ENCODE measurements at regions not wholly inside any gene's neighbourhood (a gene's known extent, or its start where the extent isn't known, plus 50 kb on each side); places are given as distances from the start of the nearest gene placed in this dataset.

DNA sequence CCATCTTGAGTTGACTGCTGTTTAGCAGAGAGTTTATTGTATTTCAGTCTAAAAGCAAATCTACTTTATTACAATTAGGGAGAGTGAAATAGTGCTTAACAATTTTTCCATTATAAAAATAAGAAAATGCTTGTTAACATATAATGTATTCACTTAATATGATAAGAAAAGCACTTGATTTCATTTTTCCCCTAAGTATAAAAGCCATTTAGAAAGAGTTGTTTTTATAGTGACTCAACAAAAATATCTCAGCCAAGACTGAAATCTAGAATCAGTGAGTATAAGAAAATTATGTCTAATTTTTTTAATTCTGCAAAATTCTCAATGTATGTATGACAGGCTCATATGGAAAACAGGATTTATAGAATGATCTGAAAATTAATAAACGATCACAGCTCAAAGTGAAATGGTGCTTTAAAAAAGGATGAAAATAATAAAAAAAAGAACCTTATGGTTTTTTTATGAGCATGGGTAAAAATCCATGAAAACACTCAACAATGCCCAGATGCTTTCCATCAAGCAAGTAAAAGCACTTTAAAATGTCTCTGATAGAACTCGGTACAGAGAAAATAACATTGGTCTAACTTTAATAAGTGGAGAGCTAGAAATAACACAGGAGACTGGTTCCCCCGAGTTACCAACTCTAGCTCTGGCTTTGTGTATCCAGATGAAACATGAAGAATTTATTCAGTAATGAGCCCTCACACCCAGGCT, 1057.8 kb upstream of the WWC1 start:
- Mint-ChIP-seq H3K4me3 (no peak overlapping the region), H3K27me3 (ENCODE audit: insufficient read depth) (peaks cover 2% of the 10 kb centered on the region), H3K27ac (no peak overlapping the region), H3K9me3 (peaks cover 14% of the 10 kb centered on the region), H3K36me3 (ENCODE audit: low read depth) (no peaks in the 10 kb centered on the region), H3K4me1 (no peaks in the 10 kb centered on the region)
- Histone ChIP-seq H3K4me1 (ENCODE audit: control insufficient read depth, insufficient read depth, low read length) (no peaks in the 10 kb centered on the region), H3K27me3 (ENCODE audit: control insufficient read depth, insufficient read depth, low read length, poor library complexity, severe bottlenecking) (no peaks in the 10 kb centered on the region), H3K36me3 (ENCODE audit: control insufficient read depth, insufficient read depth, low read length) (no peaks in the 10 kb centered on the region), H3K27ac (ENCODE audit: low read depth, low read length) (no peak overlapping the region), H3K9ac (ENCODE audit: extremely low read depth, low read length, poor library complexity, severe bottlenecking) (no peak overlapping the region), H3K9me3 (ENCODE audit: control insufficient read depth, low read length) (peaks cover 16% of the 10 kb centered on the region), H3K4me3 (ENCODE audit: low read length) (no peak overlapping the region)
- no peak for TF ChIP-seq CTCF (conservative IDR thresholded peaks at IDR 0.05)
- no peak for DNase-seq
- WGBS, 2 experiments (ENCODE audit: insufficient coverage in 1 of 2, insufficient read length in 1 of 2) = 91 to 100% methylated on average over 3 of the region's 3 CpGs

GRCh38 chr5:167241436-167242067, 1049.9 kb upstream of the WWC1 start:
- DNase-seq = no peak
- Mint-ChIP-seq H3K4me1 (no peaks in the 10 kb centered on the region), H3K27me3 (ENCODE audit: insufficient read depth) (no peaks in the 10 kb centered on the region), H3K36me3 (ENCODE audit: low read depth) (no peaks in the 10 kb centered on the region), H3K27ac (no peak overlapping the region), H3K9me3 (no peaks in the 10 kb centered on the region), H3K4me3 (no peak overlapping the region)
- no peak overlapping the region for H3K9ac ChIP-seq (ENCODE audit: extremely low read depth, low read length, poor library complexity, severe bottlenecking)
- WGBS, 2 experiments (ENCODE audit: insufficient coverage in 1 of 2, insufficient read length in 1 of 2) = 88 to 100% methylated on average over 4 to 6 of the region's 6 CpGs
- no peak overlapping the region for H3K4me3 ChIP-seq (ENCODE audit: low read length)
- H3K9me3 ChIP-seq (ENCODE audit: control insufficient read depth, low read length) = no peaks in the 10 kb centered on the region
- no peak overlapping the region for H3K27ac ChIP-seq (ENCODE audit: low read depth, low read length)
- no peaks in the 10 kb centered on the region for H3K27me3 ChIP-seq (ENCODE audit: control insufficient read depth, insufficient read depth, low read length, poor library complexity, severe bottlenecking)
- no peaks in the 10 kb centered on the region for H3K36me3 ChIP-seq (ENCODE audit: control insufficient read depth, insufficient read depth, low read length)
- no peaks in the 10 kb centered on the region for H3K4me1 ChIP-seq (ENCODE audit: control insufficient read depth, insufficient read depth, low read length)
- TF ChIP-seq CTCF (conservative IDR thresholded peaks at IDR 0.05) = no peak

GRCh38 chr5:167242701-167243100, 1048.7 kb upstream of the WWC1 start:
- H3K9me3 Mint-ChIP-seq = no peaks in the 10 kb centered on the region
- H3K36me3 Mint-ChIP-seq (ENCODE audit: low read depth) = no peaks in the 10 kb centered on the region
- no peaks in the 10 kb centered on the region for H3K36me3 ChIP-seq (ENCODE audit: control insufficient read depth, insufficient read depth, low read length)
- no peaks in the 10 kb centered on the region for H3K27me3 Mint-ChIP-seq (ENCODE audit: insufficient read depth)
- no peak overlapping the region for H3K9ac ChIP-seq (ENCODE audit: extremely low read depth, low read length, poor library complexity, severe bottlenecking)
- no peaks in the 10 kb centered on the region for H3K4me1 Mint-ChIP-seq
- no peaks in the 10 kb centered on the region for H3K9me3 ChIP-seq (ENCODE audit: control insufficient read depth, low read length)
- no peak for DNase-seq
- no peak overlapping the region for H3K4me3 ChIP-seq (ENCODE audit: low read length)
- H3K27ac Mint-ChIP-seq = no peak overlapping the region
- H3K27ac ChIP-seq (ENCODE audit: low read depth, low read length) = no peak overlapping the region
- no peaks in the 10 kb centered on the region for H3K27me3 ChIP-seq (ENCODE audit: control insufficient read depth, insufficient read depth, low read length, poor library complexity, severe bottlenecking)
- no peak overlapping the region for H3K4me3 Mint-ChIP-seq
- no peak for TF ChIP-seq CTCF (conservative IDR thresholded peaks at IDR 0.05)
- WGBS, 2 experiments (ENCODE audit: insufficient coverage in 1 of 2, insufficient read length in 1 of 2) = 96 to 100% methylated on average over 3 to 4 of the region's 4 CpGs
- no peaks in the 10 kb centered on the region for H3K4me1 ChIP-seq (ENCODE audit: control insufficient read depth, insufficient read depth, low read length)

Data from endodermal cell (in vitro differentiated cells).